ENCODE measurements at regions not wholly inside any gene's neighbourhood (a gene's known extent, or its start where the extent isn't known, plus 50 kb on each side); places are given as distances from the start of the nearest gene placed in this dataset.
"Not testable (repeated sequence)": the region's sequence is repeated elsewhere in the genome, so short reads cannot be mapped to it uniquely, and the experiment has no call there.

- no peak overlapping the region for H3K18ac ChIP-seq (ENCODE audit: insufficient read length, low read depth, low read length)
- Mint-ChIP-seq H3K27me3 (ENCODE audit: low read depth) (peaks cover 1% of the 10 kb centered on the region; the same call in 1 of the 2 replicates), H3K9me3 (peaks cover 0 to 14% of the 10 kb centered on the region in 2 experiments; a peak in 4 of 5 replicates), H3K36me3 (ENCODE audit: insufficient read depth in 1 of 3, low read depth in 3 of 3) (peaks cover 7 to 18% (median 10%) of the 10 kb centered on the region in 3 experiments; a peak in 6 of 7 replicates), H3K27ac (no peak overlapping the region), H3K4me3 (no peak overlapping the region), H3K4me1 (peaks cover 12 to 14% of the 10 kb centered on the region in 2 experiments)
- H2BK5ac ChIP-seq (ENCODE audit: insufficient read length, low read length): no peak overlapping the region
- H2BK120ac ChIP-seq (ENCODE audit: low read depth, low read length, poor library complexity, severe bottlenecking): no peak overlapping the region
- H3K27ac ChIP-seq (ENCODE audit: insufficient read length, low read depth, low read length): no peak overlapping the region
- H3K4me2 ChIP-seq (ENCODE audit: insufficient read depth, insufficient read length, low read length): no peak overlapping the region
- H4K5ac ChIP-seq (ENCODE audit: insufficient read length, low read depth, low read length): no peak overlapping the region
- no peaks in the 10 kb centered on the region for H3K27me3 ChIP-seq (ENCODE audit: insufficient read depth, low read length)
- H3K79me1 ChIP-seq (ENCODE audit: insufficient read depth, low read depth, low read length, poor library complexity, severe bottlenecking): no peaks in the 10 kb centered on the region
- H2AK5ac ChIP-seq (ENCODE audit: insufficient read length, low read length): no peak overlapping the region
- no peak overlapping the region for H2BK12ac ChIP-seq (ENCODE audit: insufficient read length, low read depth, low read length)
- no peak overlapping the region for H4K91ac ChIP-seq (ENCODE audit: insufficient read length, low read depth, low read length)
- no peak overlapping the region for H3T11ph ChIP-seq (ENCODE audit: low read length)
- H3K56ac ChIP-seq (ENCODE audit: insufficient read length, low read depth, low read length): no peak overlapping the region
- H2BK15ac ChIP-seq (ENCODE audit: low read depth, low read length): no peak overlapping the region
- no peak overlapping the region for H2AFZ ChIP-seq (ENCODE audit: low read length)
- H3K14ac ChIP-seq (ENCODE audit: insufficient read depth, low read length): no peak overlapping the region
- H3K9me3 ChIP-seq (ENCODE audit: control insufficient read depth, low read depth, low read length): no peaks in the 10 kb centered on the region
- H3K4ac ChIP-seq (ENCODE audit: low read depth, low read length): no peak overlapping the region
- no peaks in the 10 kb centered on the region for H4K20me1 ChIP-seq (ENCODE audit: control insufficient read depth, insufficient read depth, insufficient read length)
- H2BK20ac ChIP-seq (ENCODE audit: low read depth, low read length, poor library complexity, severe bottlenecking): no peak overlapping the region
- H3K23ac ChIP-seq (ENCODE audit: insufficient read length, low read depth, low read length): no peak overlapping the region
- H3K23me2 ChIP-seq (ENCODE audit: insufficient read length, low read depth, low read length, poor library complexity, severe bottlenecking): no peaks in the 10 kb centered on the region
- no CpG with 5 or more reads among the region's 2 CpGs for WGBS (ENCODE audit: extremely low coverage, insufficient read length, low lambda C conversion rate)
- no peak overlapping the region for H3K9ac ChIP-seq (ENCODE audit: extremely low read depth, insufficient read length, low read length)
- H4K8ac ChIP-seq (replicated peaks; ENCODE audit: insufficient read length, low read depth, low read length): no peak overlapping the region
- TF ChIP-seq CTCF (conservative IDR thresholded peaks at IDR 0.05): no peak
- no peak for DNase-seq
- H3K79me2 ChIP-seq (ENCODE audit: insufficient read depth, low read length): no peaks in the 10 kb centered on the region
- no peaks in the 10 kb centered on the region; the same call in 1 of the 2 replicates for H3K4me1 ChIP-seq (ENCODE audit: insufficient read depth, low read length)
Observed at GRCh38 chr2:208807756-208808155, 401.2 kb downstream of the PTH2R start.

GRCh38 chr2:208811885-208812284, 405.3 kb downstream of the PTH2R start:
- H3K23me2 ChIP-seq (ENCODE audit: insufficient read length, low read depth, low read length, poor library complexity, severe bottlenecking); H2AFZ ChIP-seq (ENCODE audit: low read length); H2BK12ac ChIP-seq (ENCODE audit: insufficient read length, low read depth, low read length); H3T11ph ChIP-seq (ENCODE audit: low read length); H2BK120ac ChIP-seq (ENCODE audit: low read depth, low read length, poor library complexity, severe bottlenecking); H4K8ac ChIP-seq (replicated peaks; ENCODE audit: insufficient read length, low read depth, low read length); H2BK5ac ChIP-seq (ENCODE audit: insufficient read length, low read length); H4K91ac ChIP-seq (ENCODE audit: insufficient read length, low read depth, low read length); H3K14ac ChIP-seq (ENCODE audit: insufficient read depth, low read length); H3K27ac ChIP-seq (ENCODE audit: insufficient read length, low read depth, low read length); H2BK20ac ChIP-seq (ENCODE audit: low read depth, low read length, poor library complexity, severe bottlenecking); H3K27me3 Mint-ChIP-seq (ENCODE audit: low read depth); H3K4me1 ChIP-seq (ENCODE audit: insufficient read depth, low read length); H3K79me2 ChIP-seq (ENCODE audit: insufficient read depth, low read length); H3K9ac ChIP-seq (ENCODE audit: extremely low read depth, insufficient read length, low read length); H2AK5ac ChIP-seq (ENCODE audit: insufficient read length, low read length); H3K9me3 ChIP-seq (ENCODE audit: control insufficient read depth, low read depth, low read length); H4K20me1 ChIP-seq (ENCODE audit: control insufficient read depth, insufficient read depth, insufficient read length); H3K79me1 ChIP-seq (ENCODE audit: insufficient read depth, low read depth, low read length, poor library complexity, severe bottlenecking); H4K5ac ChIP-seq (ENCODE audit: insufficient read length, low read depth, low read length); H3K23ac ChIP-seq (ENCODE audit: insufficient read length, low read depth, low read length); H3K56ac ChIP-seq (ENCODE audit: insufficient read length, low read depth, low read length); H3K4ac ChIP-seq (ENCODE audit: low read depth, low read length); DNase-seq; H3K27me3 ChIP-seq (ENCODE audit: insufficient read depth, low read length); H2BK15ac ChIP-seq (ENCODE audit: low read depth, low read length); H3K4me2 ChIP-seq (ENCODE audit: insufficient read depth, insufficient read length, low read length); H3K18ac ChIP-seq (ENCODE audit: insufficient read length, low read depth, low read length): not testable (repeated sequence)
- Mint-ChIP-seq H3K9me3 (peaks cover 0 to 10% of the 10 kb centered on the region in 2 experiments; a peak in 2 of 5 replicates), H3K4me3 (peak overlapping the region in 1 of 2 experiments; percentile 50; a peak in 2 of 5 replicates), H3K4me1 (peaks cover 12 to 14% of the 10 kb centered on the region in 2 experiments), H3K36me3 (ENCODE audit: insufficient read depth in 1 of 3, low read depth in 3 of 3) (peaks cover 7 to 12% (median 7%) of the 10 kb centered on the region in 3 experiments; a peak in 6 of 7 replicates), H3K27ac (peak overlapping the region in 2 of 3 experiments; percentile 27 to 87; a peak in 2 of 7 replicates)
- no CpG with 5 or more reads among the region's 10 CpGs for WGBS (ENCODE audit: extremely low coverage, insufficient read length, low lambda C conversion rate)

Measured in H9 (cell line).